Neural cell (in vitro differentiated cells): ENCODE measurements at regions not wholly inside any gene's neighbourhood (a gene's known extent, or its start where the extent isn't known, plus 50 kb on each side); places are given as distances from the start of the nearest gene placed in this dataset.

Source experiments
- CTCF ChIP-seq: fragments of 450-650 bp; IDR thresholded peaks from 2 replicates; pipeline ENCODE4 v1.5.1; 2014; ENCODE audit warnings: antibody characterized with exemption, mild to moderate bottlenecking, moderate library complexity; ENCODE audit not compliant: poor library complexity, severe bottlenecking
- EP300 ChIP-seq: fragments of 450-650 bp; conservative IDR thresholded peaks from 2 replicates; pipeline ENCODE4 v1.6.1; 2014; ENCODE audit warnings: antibody characterized with exemption, mild to moderate bottlenecking, moderate library complexity; ENCODE audit not compliant: poor library complexity, severe bottlenecking
- EZH2 ChIP-seq: fragments of 200-600, 300-800 bp; shearing (Covaris generic), sonication (generic); IDR thresholded peaks from 2 replicates; pipeline ENCODE4 v1.6.1; 2014; ENCODE audit warnings: antibody characterized with exemption, low read length, borderline replicate concordance, mild to moderate bottlenecking; ENCODE audit not compliant: insufficient read depth, poor library complexity, severe bottlenecking
- MXI1 ChIP-seq: fragments of 450-650 bp; conservative IDR thresholded peaks from 2 replicates; pipeline ENCODE4 v1.6.1; 2014; ENCODE audit warnings: antibody characterized with exemption, mild to moderate bottlenecking; ENCODE audit not compliant: poor library complexity, severe bottlenecking
- POLR2AphosphoS5 ChIP-seq: IDR thresholded peaks from 2 replicates; pipeline ENCODE4 v1.6.1; 2012
- RAD21 ChIP-seq: fragments of 450-650 bp; conservative IDR thresholded peaks from 2 replicates; pipeline ENCODE4 v1.6.1; 2014; ENCODE audit warnings: antibody characterized with exemption, mild to moderate bottlenecking, moderate library complexity
- SMC3 ChIP-seq: fragments of 450-650 bp; conservative IDR thresholded peaks from 2 replicates; pipeline ENCODE4 v1.6.1; 2014; ENCODE audit warnings: antibody characterized with exemption, mild to moderate bottlenecking, moderate library complexity; ENCODE audit not compliant: poor library complexity

GRCh38 chr3:170740285-170740684, 129.7 kb downstream of the RPL22L1 start:
- TF ChIP-seq CTCF (no peak), EZH2 (no peak), RAD21 (no peak), MXI1 (no peak), EP300 (no peak), POLR2AphosphoS5 (no peak), SMC3 (no peak)
